ENCODE measurements at regions not wholly inside any gene's neighbourhood (a gene's known extent, or its start where the extent isn't known, plus 50 kb on each side); places are given as distances from the start of the nearest gene placed in this dataset.
A peak's percentile ranks its signal among the peaks of the same experiment; 100 is the strongest.

DNA sequence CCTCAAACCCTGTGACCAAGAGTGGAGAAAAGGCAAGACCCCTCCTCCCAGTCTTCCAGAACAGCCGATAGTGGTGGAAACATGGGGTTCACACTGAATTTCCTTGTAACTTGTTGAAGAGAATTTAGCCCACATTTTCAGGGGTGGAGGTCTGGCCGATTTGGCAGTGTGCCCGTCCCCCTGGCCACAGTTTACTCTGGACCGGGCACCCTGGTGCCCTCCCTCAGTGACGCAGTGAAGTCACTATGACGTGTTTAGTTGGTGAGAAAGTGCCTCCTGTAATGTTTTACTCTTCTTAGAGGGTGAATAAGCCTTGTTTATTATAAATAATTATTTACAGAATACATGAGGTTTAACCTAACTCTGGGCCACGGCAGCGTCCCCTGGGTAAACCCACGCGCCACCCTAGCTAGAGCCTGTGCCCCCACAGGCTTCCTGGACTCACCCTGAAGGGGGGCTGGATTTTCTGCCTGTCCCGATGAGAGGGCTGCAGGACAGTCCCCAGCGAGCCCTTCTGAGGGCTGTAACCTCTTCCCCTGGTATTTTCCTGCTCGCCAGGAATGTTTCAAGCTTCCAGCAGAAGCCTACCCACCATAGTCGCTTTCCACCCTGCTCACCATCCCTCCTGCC, 316.9 kb downstream of the SEC14L1 start:
- DNase-seq (ENCODE audit: extremely low spot score, unreplicated experiment), result no peak
- Mint-ChIP-seq H3K9me3 (no peaks in the 10 kb centered on the region), H3K27ac (peak overlapping the region; percentile 86), H3K4me1 (ENCODE audit: unreplicated experiment) (peaks cover 54% of the 10 kb centered on the region), H3K27me3 (no peaks in the 10 kb centered on the region), H3K4me3 (no peak overlapping the region), H3K36me3 (peaks cover 9% of the 10 kb centered on the region)
- TF ChIP-seq, protein P1, sequence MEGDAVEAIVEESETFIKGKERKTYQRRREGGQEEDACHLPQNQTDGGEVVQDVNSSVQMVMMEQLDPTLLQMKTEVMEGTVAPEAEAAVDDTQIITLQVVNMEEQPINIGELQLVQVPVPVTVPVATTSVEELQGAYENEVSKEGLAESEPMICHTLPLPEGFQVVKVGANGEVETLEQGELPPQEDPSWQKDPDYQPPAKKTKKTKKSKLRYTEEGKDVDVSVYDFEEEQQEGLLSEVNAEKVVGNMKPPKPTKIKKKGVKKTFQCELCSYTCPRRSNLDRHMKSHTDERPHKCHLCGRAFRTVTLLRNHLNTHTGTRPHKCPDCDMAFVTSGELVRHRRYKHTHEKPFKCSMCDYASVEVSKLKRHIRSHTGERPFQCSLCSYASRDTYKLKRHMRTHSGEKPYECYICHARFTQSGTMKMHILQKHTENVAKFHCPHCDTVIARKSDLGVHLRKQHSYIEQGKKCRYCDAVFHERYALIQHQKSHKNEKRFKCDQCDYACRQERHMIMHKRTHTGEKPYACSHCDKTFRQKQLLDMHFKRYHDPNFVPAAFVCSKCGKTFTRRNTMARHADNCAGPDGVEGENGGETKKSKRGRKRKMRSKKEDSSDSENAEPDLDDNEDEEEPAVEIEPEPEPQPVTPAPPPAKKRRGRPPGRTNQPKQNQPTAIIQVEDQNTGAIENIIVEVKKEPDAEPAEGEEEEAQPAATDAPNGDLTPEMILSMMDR (conservative IDR thresholded peaks at IDR 0.05), result no peak

DNA sequence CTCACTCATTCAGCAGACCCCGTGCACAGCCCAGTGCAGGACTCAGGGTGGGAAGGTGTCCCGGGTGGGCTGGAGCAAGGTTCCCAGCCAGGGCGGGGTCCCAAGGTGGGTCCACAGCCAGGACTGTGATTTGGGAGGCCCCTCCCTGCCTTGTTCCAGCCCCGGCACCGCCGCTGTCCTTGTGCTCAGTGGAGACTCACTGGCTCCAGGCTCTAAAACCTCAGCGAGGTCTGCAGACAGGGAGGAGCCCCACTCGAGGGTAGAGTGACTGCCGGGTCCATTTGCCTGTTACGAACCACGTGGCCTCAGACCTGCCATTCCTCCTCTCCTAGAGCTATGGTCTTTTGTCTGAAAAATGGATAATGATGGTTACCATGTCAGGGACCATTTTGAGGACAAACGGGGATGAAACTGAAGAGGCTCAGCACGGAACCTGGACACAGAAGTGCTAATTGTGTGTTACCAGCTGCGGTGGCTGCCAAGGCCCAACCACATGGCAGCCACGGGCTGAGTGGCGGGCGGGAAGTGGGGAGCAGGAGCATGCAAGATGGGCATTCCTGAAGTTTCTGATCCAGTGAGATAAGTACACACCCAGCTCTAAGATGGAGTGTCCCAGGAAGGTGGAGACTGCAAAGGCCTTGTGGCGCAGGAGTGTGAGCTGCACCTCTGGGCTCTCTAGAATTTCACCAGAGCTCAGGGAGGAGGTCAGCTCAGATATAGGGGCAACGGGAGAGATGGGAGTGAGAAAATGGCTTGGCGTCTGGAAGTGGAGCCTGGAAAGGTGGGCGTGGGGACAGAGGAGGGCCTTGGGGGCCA, 317.6 kb downstream of the SEC14L1 start:
- peaks cover 58% of the 10 kb centered on the region for H3K4me1 Mint-ChIP-seq (ENCODE audit: unreplicated experiment)

DNA sequence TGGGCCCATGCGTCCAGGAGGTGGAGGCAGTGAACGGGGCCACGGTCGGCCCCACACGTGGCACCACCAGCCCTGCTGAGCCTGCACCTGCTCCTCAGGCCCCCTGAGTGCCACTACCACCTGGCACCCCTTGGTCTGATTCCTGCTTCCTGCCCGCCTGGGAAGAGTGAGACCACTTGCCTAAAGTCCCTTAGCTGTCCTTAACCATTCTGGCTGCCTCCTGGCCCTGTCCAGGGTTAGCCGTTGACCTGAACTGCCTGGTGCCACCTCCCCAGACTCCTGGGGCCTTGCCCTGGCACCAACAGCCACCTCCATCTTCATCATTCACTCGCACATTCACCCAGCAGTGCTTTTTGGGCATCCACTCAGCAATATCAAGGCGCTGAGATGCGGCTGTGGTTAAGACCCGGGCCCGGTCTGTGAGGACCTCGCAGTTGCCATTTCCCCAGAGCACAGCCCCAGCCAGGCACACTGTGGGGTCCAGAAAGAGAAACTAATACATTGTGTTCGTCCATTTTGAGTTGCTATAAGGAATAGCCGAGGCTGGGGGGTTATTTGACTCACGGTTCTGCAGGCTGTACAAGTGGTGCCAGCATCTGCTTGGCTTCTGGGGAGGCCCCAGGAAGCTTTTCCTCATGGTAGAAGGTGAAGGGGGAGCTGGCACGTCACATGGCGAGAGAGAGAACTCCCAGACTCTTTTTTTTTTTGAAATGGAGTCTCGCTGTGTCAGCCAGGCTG, 318.4 kb downstream of the SEC14L1 start:
- Mint-ChIP-seq H3K9me3 (no peaks in the 10 kb centered on the region), H3K27me3 (no peaks in the 10 kb centered on the region), H3K4me3 (no peak overlapping the region), H3K4me1 (ENCODE audit: unreplicated experiment) (peaks cover 52% of the 10 kb centered on the region), H3K36me3 (peaks cover 12% of the 10 kb centered on the region), H3K27ac (no peak overlapping the region)
- TF ChIP-seq, protein P1 (conservative IDR thresholded peaks at IDR 0.05), result no peak
- no peak for DNase-seq (ENCODE audit: extremely low spot score, unreplicated experiment)

More for the DNA sequence above, 317.6 kb downstream of the SEC14L1 start:
- H3K36me3 Mint-ChIP-seq, result peaks cover 12% of the 10 kb centered on the region
- H3K27me3 Mint-ChIP-seq, result no peaks in the 10 kb centered on the region
- TF ChIP-seq, protein P1 (conservative IDR thresholded peaks at IDR 0.05), result no peak
- DNase-seq (ENCODE audit: extremely low spot score, unreplicated experiment), result peak; percentile 67
- H3K27ac Mint-ChIP-seq, result peak overlapping the region; percentile 86
- H3K4me3 Mint-ChIP-seq, result no peak overlapping the region
- no peaks in the 10 kb centered on the region for H3K9me3 Mint-ChIP-seq

DNA sequence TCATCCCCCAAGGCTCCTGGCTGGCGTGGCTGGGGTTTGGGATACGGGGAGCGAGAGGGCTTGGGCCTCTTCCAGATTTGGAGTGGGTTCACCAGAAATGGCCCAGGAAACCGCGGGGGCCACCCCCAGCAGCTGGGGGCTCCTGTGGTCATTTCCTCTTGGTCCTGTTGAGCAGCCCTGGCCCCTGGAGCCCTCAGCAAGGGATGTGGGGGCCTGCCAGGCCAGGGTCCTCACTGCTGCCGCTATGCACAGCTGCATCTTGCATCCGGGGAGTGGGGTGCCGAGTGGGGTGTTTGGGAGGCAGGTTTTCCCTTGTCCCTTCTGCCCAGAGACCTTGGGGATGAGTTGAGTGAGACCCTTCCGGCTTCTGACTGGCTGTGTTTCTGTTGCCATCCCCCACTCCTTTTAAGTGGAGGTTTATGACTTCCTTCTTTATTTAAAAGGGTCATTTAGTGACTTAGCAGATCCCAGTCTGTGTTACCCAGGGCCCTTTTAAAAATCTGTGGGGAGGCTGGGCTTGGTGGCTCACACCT, 319.8 kb downstream of the SEC14L1 start:
- H3K36me3 Mint-ChIP-seq, result peaks cover 13% of the 10 kb centered on the region
- no peak overlapping the region for H3K4me3 Mint-ChIP-seq
- DNase-seq (ENCODE audit: extremely low spot score, unreplicated experiment), result peak; percentile 66

More for the DNA sequence above, 319.8 kb downstream of the SEC14L1 start:
- Mint-ChIP-seq H3K4me1 (ENCODE audit: unreplicated experiment) (peaks cover 49% of the 10 kb centered on the region), H3K27me3 (no peaks in the 10 kb centered on the region), H3K9me3 (no peaks in the 10 kb centered on the region), H3K27ac (no peak overlapping the region)
- TF ChIP-seq, protein P1 (conservative IDR thresholded peaks at IDR 0.05), result no peak
